MM.1S (cell line): ENCODE measurements at regions not wholly inside any gene's neighbourhood (a gene's known extent, or its start where the extent isn't known, plus 50 kb on each side); places are given as distances from the start of the nearest gene placed in this dataset.

Experiments
- EZH2 ChIP-seq: fragments of 300-600 bp; sonication (generic); optimal IDR thresholded peaks from 2 replicates; pipeline ENCODE3; 2017; ENCODE audit warnings: low read depth, mild to moderate bottlenecking, antibody characterized with exemption, low read length, mixed read lengths
- TF ChIP-seq, protein P1 (sequence below): fragments of 300-600 bp; sonication (generic); IDR thresholded peaks from 2 replicates; pipeline ENCODE4 v1.5.1; 2016; ENCODE audit warnings: antibody characterized with exemption, low read length, mixed read lengths

GRCh38 chr10:71144824-71145223, 67.5 kb upstream of the UNC5B start:
- TF ChIP-seq EZH2 = no peak
- TF ChIP-seq, protein P1, sequence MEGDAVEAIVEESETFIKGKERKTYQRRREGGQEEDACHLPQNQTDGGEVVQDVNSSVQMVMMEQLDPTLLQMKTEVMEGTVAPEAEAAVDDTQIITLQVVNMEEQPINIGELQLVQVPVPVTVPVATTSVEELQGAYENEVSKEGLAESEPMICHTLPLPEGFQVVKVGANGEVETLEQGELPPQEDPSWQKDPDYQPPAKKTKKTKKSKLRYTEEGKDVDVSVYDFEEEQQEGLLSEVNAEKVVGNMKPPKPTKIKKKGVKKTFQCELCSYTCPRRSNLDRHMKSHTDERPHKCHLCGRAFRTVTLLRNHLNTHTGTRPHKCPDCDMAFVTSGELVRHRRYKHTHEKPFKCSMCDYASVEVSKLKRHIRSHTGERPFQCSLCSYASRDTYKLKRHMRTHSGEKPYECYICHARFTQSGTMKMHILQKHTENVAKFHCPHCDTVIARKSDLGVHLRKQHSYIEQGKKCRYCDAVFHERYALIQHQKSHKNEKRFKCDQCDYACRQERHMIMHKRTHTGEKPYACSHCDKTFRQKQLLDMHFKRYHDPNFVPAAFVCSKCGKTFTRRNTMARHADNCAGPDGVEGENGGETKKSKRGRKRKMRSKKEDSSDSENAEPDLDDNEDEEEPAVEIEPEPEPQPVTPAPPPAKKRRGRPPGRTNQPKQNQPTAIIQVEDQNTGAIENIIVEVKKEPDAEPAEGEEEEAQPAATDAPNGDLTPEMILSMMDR = no peak
